HG02798 (cell line): ENCODE measurements at regions not wholly inside any gene's neighbourhood (a gene's known extent, or its start where the extent isn't known, plus 50 kb on each side); places are given as distances from the start of the nearest gene placed in this dataset.

ENCODE experiments used
- ATAC-seq: cut with Tn5 transposase; IDR thresholded peaks from one replicate; pipeline ENCODE4 v1.9.1; 2021; ENCODE audit warnings: mild to moderate bottlenecking; ENCODE audit not compliant: unreplicated experiment, poor library complexity

- no peak for ATAC-seq
These were observed 72.9 kb downstream of the ZNF622 start for GRCh38 chr5:16392718-16393117.

- ATAC-seq = no peak
These were observed 73.5 kb downstream of the ZNF622 start for GRCh38 chr5:16391858-16392649.

- no peak for ATAC-seq
These were observed 74.8 kb downstream of the ZNF622 start for GRCh38 chr5:16390825-16391224.

GRCh38 chr5:16385516-16386090, 80.0 kb downstream of the ZNF622 start:
- no peak for ATAC-seq

DNA sequence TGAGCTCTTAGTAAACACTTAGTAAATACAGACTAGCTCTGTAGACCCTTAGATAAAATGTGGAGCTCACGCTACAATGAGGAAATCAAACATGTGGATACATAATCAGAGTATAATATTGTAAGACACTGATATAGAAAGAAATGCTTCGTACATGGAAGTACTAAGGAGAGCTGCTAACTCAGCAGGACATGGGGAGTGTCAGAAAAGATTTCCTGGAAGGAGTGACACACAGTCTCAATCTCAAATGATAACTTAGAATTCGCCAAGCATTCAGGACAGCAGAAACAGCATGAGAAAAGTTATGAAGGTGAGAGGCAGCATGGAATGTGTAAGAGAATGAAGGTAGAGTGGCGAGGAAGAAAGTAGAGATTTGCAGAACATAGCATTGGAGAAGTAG, 80.8 kb downstream of the ZNF622 start:
- ATAC-seq = no peak

GRCh38 chr5:16384222-16384621, 81.4 kb downstream of the ZNF622 start:
- no peak for ATAC-seq

DNA sequence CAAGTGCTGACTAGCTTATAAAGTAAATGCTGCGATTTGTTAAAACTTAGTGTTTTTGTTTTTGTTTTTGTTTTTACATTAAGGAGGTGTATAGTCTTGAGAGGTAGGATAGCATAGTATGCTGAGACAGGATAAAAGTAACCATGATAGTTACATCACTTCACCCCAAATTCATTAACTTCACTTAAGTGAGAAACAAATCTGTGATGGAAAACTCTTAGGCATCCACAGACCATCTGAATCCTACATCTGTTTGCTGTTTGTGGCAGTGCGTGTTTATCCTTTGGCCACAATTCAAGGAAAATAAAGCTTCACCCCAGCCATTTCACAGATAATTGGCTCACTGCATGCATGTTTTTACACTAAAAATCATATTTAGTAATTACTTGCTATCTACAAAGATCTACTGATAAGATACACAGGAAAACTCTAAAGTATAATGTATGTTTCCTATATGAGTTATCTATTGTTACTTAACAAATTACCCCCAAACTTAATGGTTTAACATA, 82.0 kb downstream of the ZNF622 start:
- no peak for ATAC-seq

- no peak for ATAC-seq
These were observed 83.6 kb downstream of the ZNF622 start for GRCh38 chr5:16382047-16382446.

DNA sequence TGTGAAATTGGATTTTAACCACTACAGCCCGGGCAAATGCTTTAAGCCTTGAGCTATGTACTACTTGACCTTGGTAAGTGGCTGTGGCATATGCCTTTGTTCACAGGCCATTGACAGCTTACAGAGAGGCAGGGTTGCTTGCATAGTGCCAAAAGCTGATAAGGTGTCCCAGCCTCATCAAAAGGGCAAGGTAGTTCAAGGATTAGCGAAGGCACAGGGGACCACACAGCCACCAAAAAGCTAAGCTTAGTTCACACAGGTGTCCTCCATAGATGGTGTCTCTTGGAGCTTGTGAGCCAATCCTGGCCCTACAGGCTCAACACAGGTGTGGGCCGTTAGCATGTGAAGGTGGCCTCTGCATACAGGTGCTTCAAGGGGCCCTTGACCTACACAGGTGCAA, 86.8 kb downstream of the ZNF622 start:
- no peak for ATAC-seq

DNA sequence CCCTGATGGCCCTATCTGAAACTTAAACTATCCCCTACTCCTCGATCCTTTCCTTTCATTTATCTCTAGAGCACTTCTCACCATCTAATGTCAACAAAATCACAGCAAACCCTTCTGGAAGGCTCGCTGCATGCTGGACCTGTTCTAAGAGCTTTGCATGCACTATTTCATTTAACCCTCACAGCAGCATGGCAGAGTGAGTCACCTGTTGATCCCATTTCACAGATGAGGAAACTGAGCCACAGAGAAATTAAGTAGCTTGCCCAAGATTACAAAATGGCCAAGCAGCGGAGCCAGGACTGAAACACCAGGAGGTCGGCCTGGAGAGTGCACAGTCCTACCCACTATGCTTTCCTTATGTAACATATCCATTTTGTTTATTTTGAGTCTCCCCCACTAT, 93.1 kb downstream of the ZNF622 start:
- ATAC-seq = no peak

GRCh38 chr5:16366491-16366890, 99.1 kb downstream of the ZNF622 start:
- no peak for ATAC-seq

DNA sequence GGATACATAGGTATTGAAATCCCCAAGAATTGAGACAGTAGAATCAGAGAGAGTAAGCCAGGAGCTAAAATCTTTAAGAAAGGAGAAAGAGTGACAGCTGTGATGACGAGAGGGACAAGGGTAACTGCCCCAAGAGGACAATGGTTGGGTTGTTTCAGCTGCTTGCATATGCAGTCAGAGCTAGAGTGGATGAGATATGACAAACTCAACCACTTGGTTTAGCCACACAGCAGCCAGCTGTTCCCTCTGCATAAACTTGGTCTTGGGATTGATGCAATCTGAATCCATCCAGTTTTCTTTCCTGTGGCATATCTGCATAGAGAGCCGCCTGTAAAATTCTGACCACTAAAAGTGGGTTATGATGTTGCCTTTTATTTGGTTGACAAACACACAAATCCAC, 100.7 kb downstream of the ZNF622 start:
- ATAC-seq = no peak

GRCh38 chr5:16353439-16353838, 112.2 kb downstream of the ZNF622 start:
- peak; percentile 27 for ATAC-seq

GRCh38 chr5:16350816-16351215, 114.8 kb downstream of the ZNF622 start:
- no peak for ATAC-seq

- ATAC-seq = no peak
These were observed 119.2 kb downstream of the ZNF622 start for GRCh38 chr5:16346380-16346779.

GRCh38 chr5:16345454-16345853, 120.1 kb downstream of the ZNF622 start:
- ATAC-seq = no peak

- ATAC-seq = no peak
These were observed 139.5 kb downstream of the ZNF622 start for GRCh38 chr5:16326137-16326536.

DNA sequence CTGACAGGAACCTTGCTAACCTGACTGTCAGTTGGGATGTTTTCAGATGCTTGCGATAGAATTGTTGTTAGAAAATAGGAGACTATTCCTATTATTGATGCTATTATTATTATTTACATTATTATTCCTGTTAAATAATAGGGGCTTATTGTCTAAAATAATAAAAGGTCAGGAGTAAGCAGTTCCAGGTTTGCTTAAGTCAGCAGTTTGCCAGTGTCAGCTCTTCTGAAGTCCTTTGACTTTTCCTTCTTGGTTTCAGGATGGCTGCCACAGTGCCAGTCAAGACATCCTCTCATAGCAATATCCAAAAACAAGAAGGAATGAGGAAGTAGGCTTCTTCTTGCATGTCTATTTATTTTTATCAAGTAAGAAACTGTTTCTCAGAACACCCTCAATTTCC, 141.7 kb upstream of the MARCHF11 start:
- no peak for ATAC-seq

DNA sequence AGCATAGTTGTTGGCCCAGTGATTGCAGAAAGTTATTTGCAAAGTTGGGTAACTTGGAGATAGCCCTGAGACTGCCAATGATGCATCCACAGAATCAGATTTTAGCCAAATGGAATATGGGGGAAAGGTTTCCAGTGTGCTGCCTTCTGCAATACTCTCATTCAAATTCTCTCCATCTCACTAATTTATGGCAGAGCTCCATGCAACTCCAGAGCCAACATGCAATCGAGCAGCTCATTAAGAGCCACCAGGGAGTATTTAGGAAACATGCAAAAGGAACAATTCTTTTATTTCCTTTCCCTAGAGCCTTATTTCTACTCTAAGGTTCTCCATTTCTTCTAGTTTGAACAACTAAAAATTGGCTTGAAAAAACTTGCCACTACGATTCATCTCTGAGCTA, 135.9 kb upstream of the MARCHF11 start:
- ATAC-seq = no peak

DNA sequence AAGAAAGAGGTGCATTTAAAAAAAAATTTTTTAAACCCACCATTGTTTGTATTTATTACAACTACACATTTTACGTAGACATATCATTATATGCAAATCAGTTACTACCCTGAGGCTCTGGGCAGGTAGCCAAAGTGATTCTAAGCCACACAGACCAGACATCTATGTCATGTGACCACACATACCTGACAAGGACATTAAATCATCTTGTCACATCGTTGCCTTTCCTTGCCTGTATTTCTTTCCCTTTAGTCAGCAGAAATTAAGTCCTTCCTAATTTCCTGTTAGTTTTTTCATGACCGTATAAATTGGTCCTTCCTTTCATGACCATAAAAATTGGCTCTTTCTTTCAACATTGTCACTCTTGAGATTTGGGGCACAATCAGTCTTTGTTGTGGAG, 134.2 kb upstream of the MARCHF11 start:
- ATAC-seq = no peak

DNA sequence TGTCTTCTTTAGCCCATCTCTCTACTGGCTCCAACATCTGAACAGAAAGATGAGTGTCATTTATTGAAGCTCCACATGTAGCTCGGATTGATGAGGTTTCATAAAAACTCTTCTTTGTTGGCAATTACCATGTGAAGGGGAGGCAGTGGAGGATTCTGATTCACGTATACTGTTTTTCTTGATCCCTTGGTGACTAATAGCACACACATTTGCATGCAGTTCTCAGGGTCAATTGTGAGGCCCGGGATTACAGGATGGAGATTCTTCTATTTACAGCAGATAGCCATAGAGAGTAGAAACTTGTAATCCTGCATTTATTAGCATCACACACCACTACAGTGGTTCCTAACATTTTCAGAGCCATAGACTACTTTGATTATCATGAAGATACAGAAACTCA, 133.2 kb upstream of the MARCHF11 start:
- ATAC-seq = no peak

DNA sequence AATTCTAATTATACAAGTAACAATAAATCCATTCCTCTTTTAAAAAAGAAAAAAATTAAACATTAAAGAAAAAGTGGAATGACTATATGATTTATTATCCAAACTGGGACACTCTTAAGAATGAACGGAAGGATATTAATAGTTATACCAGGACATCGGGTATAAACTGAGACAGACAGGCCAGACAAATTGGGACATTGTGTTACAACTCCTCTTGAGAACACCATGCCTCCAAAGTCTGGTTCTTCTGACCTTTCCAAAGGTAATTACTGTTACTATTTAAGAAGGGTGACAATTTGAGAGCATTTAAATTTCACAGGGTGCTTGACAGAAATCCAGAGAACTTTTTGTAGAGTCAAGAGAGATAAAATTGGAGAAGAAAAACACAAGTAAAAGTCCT, 132.1 kb upstream of the MARCHF11 start:
- no peak for ATAC-seq
